OCI-LY1 (cell line): ENCODE measurements at regions not wholly inside any gene's neighbourhood (a gene's known extent, or its start where the extent isn't known, plus 50 kb on each side); places are given as distances from the start of the nearest gene placed in this dataset.

Source experiments
- H2AFZ ChIP-seq: fragments of 200-600 bp; sonication (generic), shearing (Covaris generic); 2 replicates; pipeline ENCODE4 v1.6.0; 2014; ENCODE audit warnings: antibody characterized with exemption, mild to moderate bottlenecking, low read length
- H3F3A ChIP-seq: fragments of 200-600 bp; sonication (generic), shearing (Covaris generic); 2 replicates; pipeline ENCODE4 v1.6.0; 2014; ENCODE audit warnings: mild to moderate bottlenecking, antibody characterized with exemption, low read length, moderate library complexity; ENCODE audit not compliant: insufficient read depth
- H3K27ac ChIP-seq: fragments of 200-600 bp; sonication (generic); 2 replicates; pipeline ENCODE4 v1.5.1; 2014; ENCODE audit warnings: low read length, mixed run types, mild to moderate bottlenecking, low read depth; ENCODE audit not compliant: poor library complexity, severe bottlenecking
- H3K27me3 ChIP-seq: fragments of 200-600 bp; sonication (generic); 2 replicates; pipeline ENCODE4 v1.6.0; 2014; ENCODE audit warnings: antibody characterized with exemption, mild to moderate bottlenecking, low read length, moderate library complexity; ENCODE audit not compliant: insufficient read depth
- H3K36me3 ChIP-seq: fragments of 200-600 bp; sonication (generic); 2 replicates; pipeline ENCODE4 v1.6.1; 2014; ENCODE audit warnings: mild to moderate bottlenecking, antibody characterized with exemption, low read length, moderate library complexity, mixed read lengths; ENCODE audit not compliant: insufficient read depth
- H3K4me1 ChIP-seq: fragments of 200-600 bp; sonication (generic); 2 replicates; pipeline ENCODE4 v1.5.1; 2014; ENCODE audit warnings: mild to moderate bottlenecking, low read length, moderate library complexity; ENCODE audit not compliant: insufficient read depth, severe bottlenecking
- H3K4me2 ChIP-seq: fragments of 200-600 bp; sonication (generic), shearing (Covaris generic); 2 replicates; pipeline ENCODE4 v1.6.1; 2014; ENCODE audit warnings: low read length
- H3K4me3 ChIP-seq: fragments of 200-600 bp; sonication (generic); 2 replicates; pipeline ENCODE4 v1.5.1; 2014; ENCODE audit warnings: low read length, low read depth, mild to moderate bottlenecking, mixed read lengths; ENCODE audit not compliant: poor library complexity, severe bottlenecking
- H3K79me2 ChIP-seq: fragments of 200-600 bp; shearing (Covaris generic); 2 replicates; pipeline ENCODE4 v1.6.1; 2016; ENCODE audit warnings: mixed run types, low read length, mixed read lengths; ENCODE audit not compliant: insufficient read depth
- H3K9ac ChIP-seq: fragments of 200-600 bp; sonication (generic), shearing (Covaris generic); 2 replicates; pipeline ENCODE4 v1.6.1; 2014; ENCODE audit warnings: mild to moderate bottlenecking, low read length, mixed read lengths
- H3K9me2 ChIP-seq: fragments of 200-600 bp; sonication (generic), shearing (Covaris generic); 2 replicates; pipeline ENCODE4 v1.6.1; 2014; ENCODE audit warnings: low read depth, mild to moderate bottlenecking, low read length, mixed read lengths
- H3K9me3 ChIP-seq: fragments of 200-600 bp; shearing (Covaris generic); 2 replicates; pipeline ENCODE4 v1.6.1; 2014; ENCODE audit warnings: low read length, mixed read lengths
- H4K20me1 ChIP-seq: fragments of 200-600 bp; sonication (generic), shearing (Covaris generic); 2 replicates; pipeline ENCODE4 v1.6.0; 2016; ENCODE audit warnings: mild to moderate bottlenecking, low read length; ENCODE audit not compliant: insufficient read depth
- EZH2 ChIP-seq: fragments of 200-600 bp; sonication (generic), shearing (Covaris generic); IDR thresholded peaks from 2 replicates; pipeline ENCODE4 v1.8.0; 2017; ENCODE audit warnings: borderline replicate concordance, mixed run types, mild to moderate bottlenecking, antibody characterized with exemption, low read length, moderate library complexity, mixed read lengths
- TF ChIP-seq, protein P1 (sequence below): fragments of 200-600 bp; sonication (generic), shearing (Covaris generic); IDR thresholded peaks from 2 replicates; pipeline ENCODE4 v1.5.1; 2017; ENCODE audit warnings: mild to moderate bottlenecking, antibody characterized with exemption, low read length, moderate library complexity, mixed read lengths

DNA sequence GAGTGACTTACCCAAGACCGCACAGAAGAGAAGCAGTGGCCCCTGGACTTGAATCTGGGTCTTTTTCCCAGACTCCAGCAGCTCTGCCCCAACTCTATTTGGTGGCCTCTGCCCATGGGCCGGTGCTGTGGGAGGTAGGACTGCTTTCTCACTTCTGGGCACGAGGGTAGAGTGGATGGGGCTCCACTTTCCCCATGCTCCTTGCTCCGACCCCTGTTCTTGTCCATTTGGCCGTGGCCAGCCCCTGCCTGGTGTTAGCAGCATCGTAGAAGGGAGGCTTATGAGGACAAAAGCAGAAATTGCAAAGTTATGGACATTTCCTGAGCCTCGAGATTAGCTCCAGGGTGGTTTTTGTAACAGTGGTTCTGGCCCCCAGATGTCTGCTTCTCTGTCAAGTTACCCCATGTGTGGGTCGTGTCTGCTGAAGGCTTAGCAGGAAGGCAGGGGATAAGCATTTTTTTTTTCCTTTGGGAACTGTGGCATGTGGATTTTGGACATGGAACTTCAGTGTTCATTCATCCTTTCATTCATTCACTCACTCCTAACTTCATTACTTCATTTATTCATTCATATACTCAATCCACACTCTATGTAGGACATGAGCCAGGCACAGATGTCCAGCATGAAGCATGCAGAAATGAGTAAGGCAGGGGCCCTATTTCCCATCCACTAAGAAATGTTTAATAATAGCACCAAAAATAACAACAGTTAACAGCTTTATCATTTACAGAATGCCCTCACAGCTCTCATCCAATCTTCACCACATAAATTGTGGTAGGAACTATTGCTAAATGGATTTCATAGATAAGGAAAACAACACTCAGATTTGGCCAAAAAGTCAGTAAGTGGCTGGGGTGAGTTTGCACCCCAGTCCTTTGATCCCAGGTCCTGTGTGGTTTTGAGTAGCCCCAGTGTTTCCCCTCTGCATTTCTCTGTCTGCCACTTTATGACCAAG lies 180.5 kb downstream of the OPA1 start:
- Histone ChIP-seq H3F3A (no peaks in the 10 kb centered on the region), H3K79me2 (no peaks in the 10 kb centered on the region), H3K27ac (no peak overlapping the region), H3K9ac (no peak overlapping the region), H3K27me3 (peaks cover 6% of the 10 kb centered on the region; the same call in 1 of the 2 replicates), H3K4me1 (peaks cover 16% of the 10 kb centered on the region), H3K36me3 (no peaks in the 10 kb centered on the region; the same call in 1 of the 2 replicates), H3K9me3 (no peaks in the 10 kb centered on the region), H3K4me3 (no peak overlapping the region), H3K4me2 (no peak overlapping the region), H2AFZ (no peak overlapping the region), H3K9me2 (no peaks in the 10 kb centered on the region), H4K20me1 (no peaks in the 10 kb centered on the region)
- TF ChIP-seq, protein P1, sequence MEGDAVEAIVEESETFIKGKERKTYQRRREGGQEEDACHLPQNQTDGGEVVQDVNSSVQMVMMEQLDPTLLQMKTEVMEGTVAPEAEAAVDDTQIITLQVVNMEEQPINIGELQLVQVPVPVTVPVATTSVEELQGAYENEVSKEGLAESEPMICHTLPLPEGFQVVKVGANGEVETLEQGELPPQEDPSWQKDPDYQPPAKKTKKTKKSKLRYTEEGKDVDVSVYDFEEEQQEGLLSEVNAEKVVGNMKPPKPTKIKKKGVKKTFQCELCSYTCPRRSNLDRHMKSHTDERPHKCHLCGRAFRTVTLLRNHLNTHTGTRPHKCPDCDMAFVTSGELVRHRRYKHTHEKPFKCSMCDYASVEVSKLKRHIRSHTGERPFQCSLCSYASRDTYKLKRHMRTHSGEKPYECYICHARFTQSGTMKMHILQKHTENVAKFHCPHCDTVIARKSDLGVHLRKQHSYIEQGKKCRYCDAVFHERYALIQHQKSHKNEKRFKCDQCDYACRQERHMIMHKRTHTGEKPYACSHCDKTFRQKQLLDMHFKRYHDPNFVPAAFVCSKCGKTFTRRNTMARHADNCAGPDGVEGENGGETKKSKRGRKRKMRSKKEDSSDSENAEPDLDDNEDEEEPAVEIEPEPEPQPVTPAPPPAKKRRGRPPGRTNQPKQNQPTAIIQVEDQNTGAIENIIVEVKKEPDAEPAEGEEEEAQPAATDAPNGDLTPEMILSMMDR: no peak
- no peak for TF ChIP-seq EZH2

DNA sequence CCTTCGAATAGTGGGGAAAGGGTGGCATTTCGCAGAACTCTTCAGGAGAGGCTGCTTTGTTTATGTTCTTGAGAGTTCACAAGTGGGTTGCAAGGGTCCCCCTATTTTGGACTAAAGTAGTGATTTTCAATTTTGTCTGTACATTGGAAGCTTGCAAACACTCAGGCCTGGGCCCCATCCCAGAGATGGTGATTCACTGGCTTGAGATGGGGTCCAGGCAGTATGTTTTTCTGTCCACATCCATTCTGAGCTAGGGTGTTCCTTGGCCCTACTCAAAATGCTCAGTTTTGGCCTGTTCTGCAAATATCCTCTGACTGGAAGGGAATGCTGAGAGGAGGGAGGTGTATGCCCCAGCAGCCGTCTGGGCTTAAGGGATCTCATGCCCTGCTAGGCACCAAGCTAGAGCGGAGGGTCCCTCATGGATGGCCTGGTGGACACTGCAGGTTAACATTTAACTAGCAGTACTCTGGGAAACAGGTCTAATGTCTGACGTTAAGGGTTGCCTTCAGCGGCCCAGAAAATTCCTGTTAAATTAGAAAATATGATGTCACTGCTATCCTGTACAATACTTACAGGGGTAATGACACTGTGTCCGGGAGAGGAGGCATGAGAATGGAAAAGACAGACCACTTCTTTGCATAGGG lies 181.4 kb downstream of the OPA1 start:
- Histone ChIP-seq H2AFZ (no peak overlapping the region), H3K4me1 (peaks cover 16% of the 10 kb centered on the region), H3K9me3 (no peaks in the 10 kb centered on the region), H3K9ac (no peak overlapping the region), H3K36me3 (no peaks in the 10 kb centered on the region; the same call in 1 of the 2 replicates), H3K4me3 (no peak overlapping the region), H3K4me2 (no peak overlapping the region), H3K27ac (no peak overlapping the region), H4K20me1 (no peaks in the 10 kb centered on the region), H3K9me2 (no peaks in the 10 kb centered on the region), H3K79me2 (no peaks in the 10 kb centered on the region), H3F3A (no peaks in the 10 kb centered on the region), H3K27me3 (peaks cover 6% of the 10 kb centered on the region; the same call in 1 of the 2 replicates)
- TF ChIP-seq, protein P1: no peak
- TF ChIP-seq EZH2: no peak

DNA sequence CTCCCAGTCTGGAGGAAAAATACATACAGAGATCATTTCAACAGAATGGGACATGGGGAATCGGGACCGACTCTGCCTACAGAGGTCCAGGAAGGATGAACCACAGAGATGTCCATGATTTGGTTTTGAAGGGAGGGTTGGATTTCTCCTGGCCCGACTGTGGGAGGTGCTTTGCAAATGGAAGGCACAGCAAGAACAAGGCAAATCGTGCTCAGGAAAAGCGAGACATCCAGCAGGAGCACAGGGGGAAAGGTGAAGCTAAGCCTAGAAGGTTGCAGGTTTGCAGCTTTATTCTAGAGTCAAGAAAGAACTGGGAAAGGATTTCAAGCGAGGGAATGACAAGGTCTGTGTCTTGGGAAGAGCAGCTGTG lies 181.9 kb downstream of the OPA1 start:
- Histone ChIP-seq H3K9ac (no peak overlapping the region), H3K36me3 (no peaks in the 10 kb centered on the region; the same call in 1 of the 2 replicates), H3K9me2 (no peaks in the 10 kb centered on the region), H3K79me2 (no peaks in the 10 kb centered on the region), H3K27me3 (peaks cover 6% of the 10 kb centered on the region; the same call in 1 of the 2 replicates), H3F3A (no peaks in the 10 kb centered on the region), H4K20me1 (no peaks in the 10 kb centered on the region), H3K4me2 (no peak overlapping the region), H2AFZ (no peak overlapping the region), H3K9me3 (no peaks in the 10 kb centered on the region), H3K27ac (no peak overlapping the region), H3K4me1 (peaks cover 16% of the 10 kb centered on the region), H3K4me3 (no peak overlapping the region)
- no peak for TF ChIP-seq EZH2
- TF ChIP-seq, protein P1: no peak
